HG02884 (cell line): ENCODE measurements at regions not wholly inside any gene's neighbourhood (a gene's known extent, or its start where the extent isn't known, plus 50 kb on each side); places are given as distances from the start of the nearest gene placed in this dataset.

Source experiments
- ATAC-seq: cut with Tn5 transposase; IDR thresholded peaks from one replicate; pipeline ENCODE4 v1.9.1; 2021; ENCODE audit warnings: mild to moderate bottlenecking, moderate library complexity; ENCODE audit not compliant: unreplicated experiment

DNA sequence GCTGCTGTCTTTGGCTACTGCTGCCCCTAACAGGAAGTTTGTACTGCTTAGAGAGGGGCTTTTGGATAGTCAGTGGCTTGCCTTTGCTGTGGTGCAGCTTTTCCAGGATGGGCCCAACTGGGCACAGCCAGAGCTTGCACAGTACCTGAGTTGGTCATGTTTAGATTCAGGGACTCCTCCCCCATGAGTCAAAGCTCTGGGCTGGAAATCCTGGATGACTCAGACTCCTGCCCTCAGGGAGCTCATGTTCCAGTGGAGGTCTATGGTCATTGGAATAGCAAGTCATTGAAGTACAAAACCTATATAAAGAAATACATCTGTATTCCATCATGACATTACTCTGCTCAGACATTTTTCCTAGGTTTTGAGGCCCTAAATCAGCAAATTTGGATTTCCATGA is 66.7 kb upstream of the PJA1 start:
- ATAC-seq: no peak

DNA sequence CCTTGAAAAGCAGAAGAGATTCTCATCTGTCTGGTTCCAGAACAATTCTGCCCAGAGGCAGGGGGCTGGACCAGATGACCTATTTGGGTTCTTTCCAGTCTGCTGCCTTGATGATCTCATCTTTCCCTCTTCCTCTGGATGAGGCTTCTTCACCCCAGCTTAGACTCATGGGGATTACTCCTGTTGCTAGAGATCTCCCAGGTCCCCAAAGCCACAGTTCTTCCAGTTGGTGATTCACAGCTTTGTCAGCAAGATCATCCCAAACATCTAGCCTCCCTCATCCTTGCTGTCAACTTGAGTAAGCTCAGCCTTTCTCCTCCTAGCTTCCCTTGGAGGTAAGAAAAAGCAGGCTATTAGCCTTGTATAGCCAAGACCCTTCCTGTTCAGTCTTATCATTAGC is 64.2 kb upstream of the PJA1 start:
- ATAC-seq: no peak

DNA sequence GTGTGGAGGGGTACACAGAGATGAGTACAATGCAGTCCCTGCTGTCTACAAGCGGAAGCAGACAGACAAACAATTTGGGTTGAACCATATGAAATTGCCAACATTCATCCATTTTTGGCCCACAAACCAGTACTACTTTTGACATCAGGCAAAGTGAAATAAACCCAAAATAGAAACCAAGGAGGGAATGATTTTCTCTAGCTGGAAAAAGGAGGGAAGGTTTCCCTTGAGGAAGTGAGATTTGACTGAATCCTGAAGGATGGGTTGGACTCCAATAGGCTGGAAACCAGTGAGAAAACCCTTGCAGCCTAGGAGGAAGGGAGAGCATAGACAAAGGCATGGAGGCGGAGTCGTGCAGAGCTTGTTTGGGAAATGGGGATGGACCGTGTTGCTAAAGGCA is 63.5 kb upstream of the PJA1 start:
- ATAC-seq: no peak

DNA sequence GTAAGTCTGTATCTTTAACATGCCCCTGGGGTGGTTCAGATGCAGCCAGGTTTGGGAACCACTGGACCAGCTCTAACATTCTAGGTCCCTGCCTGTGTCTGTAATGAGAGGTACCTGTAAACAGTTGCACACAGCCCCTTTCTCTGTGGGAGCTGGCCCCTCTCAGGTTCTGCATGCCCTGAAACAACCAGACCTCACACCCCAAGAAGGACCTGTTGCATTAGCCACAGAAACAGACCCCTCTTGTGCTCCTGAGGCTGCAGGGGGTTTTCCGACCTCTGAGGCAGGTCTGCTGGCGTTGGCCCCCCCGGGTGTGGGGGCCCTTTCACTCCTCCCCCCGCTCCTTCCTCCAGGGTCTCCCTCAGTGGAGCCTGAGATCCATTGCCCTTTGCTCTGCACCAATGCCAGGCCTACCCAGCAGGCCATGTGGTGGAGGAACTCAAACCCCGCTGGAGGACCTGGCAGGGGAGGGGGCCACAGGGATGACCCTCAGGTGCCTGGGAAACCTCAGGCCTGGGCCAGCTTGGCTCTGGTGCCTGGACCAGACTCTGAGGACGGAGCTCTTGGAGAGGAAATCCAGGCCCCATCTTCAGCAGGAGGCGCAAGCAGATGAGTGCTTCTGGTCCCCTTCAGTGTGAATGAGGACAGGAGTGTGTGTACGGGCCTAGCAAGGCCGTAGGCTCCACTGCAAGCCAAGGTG is 61.4 kb upstream of the PJA1 start:
- ATAC-seq: no peak

DNA sequence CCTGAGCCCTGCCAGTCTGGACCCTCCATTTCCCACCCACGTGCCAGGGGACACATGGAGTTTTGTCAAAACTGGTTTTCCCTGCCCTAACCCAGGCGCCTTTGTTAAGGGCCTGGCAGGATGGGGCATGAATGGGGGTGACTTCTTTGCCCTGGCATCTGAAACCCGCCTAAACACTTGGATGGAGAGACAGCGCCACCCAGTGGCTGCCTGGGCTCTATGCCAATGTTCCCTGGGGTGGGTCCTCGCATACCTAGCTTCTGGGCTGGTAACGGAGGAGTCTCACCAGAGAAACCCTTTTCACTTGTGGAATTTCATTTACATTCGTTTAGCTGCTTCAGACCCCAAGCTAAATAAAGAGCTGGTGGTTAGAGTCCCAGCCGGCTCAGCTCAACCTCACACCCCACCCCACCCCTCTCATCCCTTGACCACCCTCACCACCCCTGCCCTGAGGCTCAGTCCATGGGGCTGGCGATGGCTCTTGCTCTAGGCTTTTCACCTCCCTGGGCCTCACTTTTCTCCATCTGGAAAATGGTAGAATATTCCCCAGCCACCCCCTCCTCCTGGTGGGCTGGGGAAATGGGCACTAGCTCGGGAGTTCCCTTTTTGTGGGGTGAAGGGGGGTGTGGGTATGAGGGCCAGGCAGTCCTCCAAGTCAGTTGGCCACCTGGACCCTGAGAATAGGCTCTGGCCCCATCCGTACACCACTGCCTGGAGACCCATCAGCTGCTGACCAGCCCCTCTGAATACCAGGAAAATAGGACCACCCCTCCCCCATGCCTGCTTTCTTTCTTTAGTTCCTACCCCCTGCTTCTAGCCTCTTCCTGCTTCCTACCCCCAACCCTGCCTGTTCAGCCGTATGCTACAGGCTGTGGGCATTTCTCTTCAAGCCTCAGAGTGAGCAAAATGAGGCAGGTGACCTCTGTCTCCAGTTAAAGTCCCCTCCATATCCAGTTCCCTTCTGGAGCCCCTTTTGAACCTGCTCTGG is 57.1 kb upstream of the PJA1 start:
- no peak for ATAC-seq

DNA sequence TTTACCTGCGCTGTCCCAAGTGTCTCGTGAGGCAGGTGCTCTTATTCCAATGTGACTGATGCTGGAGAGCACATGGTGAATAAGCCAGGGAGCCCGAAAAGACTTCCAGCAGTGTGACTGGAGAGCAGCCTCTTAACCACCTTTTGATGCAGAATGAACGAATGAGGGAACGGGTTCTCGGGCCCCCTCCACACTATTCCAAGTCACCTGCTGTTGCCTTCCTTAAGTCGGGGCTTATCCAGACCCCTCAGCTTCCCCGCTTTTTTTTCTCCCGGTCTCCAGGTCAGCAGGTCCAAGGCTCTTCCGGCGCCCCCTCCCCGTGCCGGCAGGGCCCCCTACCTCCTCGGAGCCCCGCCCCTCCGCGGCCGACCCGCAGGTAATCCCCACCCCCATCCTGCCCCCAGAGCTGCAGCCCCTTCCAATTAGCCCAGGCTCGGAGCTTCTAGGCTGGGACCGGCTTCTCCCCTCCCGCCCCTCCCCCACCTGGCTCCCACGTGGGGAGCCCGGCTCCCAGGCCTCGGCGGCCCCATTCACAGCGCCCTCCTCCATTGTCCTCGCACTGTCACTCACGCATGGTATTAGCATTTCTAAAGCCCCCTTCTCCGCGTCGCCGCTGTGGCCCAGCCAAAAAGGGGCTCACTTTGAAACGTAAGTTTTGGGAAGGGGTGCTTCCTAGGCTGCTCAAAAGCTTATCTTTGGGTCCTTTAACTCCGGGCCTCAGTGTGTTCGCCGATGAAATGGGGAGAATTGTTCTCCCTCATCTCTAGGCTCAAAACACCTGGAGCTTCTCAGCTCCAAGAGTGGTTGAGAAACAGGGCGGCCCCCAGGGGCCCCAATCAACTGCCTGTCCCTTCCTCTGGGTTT is 56.2 kb upstream of the PJA1 start:
- no peak for ATAC-seq

DNA sequence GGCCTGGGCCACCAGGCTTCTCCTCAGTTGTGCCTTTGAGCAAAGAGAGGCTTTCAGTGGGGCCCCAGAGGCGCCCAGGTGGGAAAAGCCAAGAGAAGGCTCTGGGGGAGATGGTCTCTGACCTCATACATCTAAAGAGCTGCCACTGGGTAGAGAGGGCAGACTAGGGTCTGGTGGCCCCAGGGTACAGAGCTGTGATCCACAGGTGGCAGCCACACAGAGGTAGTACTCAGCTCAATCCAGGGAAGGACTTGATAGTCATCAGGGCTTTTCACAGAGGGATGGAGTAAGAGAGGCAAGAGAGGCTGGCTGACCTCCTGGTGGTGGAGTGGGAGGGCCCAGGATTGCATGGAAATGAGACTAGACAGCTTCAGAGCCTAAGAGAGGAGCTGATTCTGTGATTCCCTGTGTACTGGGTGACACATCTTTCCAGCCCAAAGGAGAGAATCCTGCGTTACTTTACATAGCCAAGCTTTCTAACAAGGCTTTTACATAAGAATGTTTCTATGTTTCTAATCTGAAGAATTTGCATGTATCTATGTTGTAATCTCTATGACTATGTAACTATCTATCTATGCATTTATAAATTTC is 53.2 kb upstream of the PJA1 start:
- ATAC-seq: no peak

DNA sequence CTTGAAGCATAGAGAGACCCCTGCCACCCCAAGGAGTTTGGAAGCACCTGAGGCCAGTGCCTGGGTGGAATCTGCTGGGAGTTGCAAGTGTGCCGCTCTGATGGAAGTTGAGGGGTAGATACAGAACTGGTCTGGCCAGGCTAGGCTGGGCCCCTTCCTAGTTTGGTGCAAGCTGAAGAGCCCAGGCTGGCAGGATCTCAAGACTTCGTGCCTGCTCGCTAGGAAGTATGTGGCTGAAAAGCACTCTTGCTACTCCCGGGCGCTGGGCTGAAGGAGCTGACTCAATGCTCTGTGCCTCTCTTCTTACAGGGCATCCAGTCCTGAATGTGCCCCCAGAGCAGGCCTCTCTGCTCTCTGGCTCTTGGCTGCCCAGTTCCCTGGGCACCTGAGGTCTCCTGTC is 51.7 kb upstream of the PJA1 start:
- ATAC-seq: no peak

DNA sequence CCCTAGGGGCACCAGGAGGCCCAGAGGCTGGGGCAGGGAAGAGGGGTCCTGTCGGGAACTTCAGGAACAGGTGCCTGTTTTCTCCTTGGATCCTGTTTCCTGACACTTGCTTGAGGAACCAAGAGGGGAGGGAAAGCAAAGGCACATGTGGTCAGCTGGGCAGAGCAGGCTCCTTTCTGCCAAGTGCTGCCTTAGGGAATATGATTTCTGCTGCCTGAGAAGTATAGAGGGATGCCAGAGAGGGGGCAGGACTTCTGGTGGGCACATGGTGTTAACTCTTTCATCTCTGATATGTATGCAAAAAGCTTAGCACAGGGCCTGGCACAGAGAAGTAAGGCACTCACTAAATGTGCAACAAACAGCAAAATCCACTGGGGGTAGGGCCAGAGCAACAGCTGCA is 51.2 kb upstream of the PJA1 start:
- ATAC-seq: no peak

DNA sequence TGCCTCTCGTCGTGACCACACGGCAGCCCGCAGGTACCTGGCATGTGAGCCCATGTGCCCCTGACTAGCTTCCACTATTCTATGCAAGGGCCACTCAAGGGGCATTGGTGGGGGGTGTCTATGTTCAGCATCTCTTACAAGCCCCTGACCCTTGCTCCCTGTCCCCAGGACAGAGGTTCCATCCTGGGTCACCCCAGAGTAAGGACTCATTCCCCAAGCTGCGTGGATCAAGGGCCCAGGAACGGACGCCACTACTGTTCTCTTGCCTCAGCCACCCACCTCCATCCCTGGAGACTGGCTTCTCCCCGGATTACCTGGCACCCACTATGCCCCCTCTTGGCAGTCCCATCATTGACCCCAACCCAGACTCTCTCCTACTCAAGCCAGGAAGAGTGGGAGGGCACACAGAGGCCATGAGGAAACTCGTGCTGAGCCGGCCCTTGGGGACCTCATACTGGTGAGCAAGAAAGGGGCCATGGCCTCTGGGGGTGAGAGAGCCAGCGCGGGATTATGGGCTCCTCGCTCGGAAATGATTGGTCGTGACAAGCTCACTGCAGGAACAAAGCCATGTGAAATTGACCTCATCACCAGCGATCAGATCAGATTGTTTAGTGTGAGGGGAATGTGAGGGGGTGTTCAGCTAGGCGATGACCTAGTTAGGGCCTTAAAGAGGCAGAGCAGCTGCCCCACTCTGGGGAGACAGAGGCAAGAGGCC is 50.1 kb upstream of the PJA1 start:
- no peak for ATAC-seq
